ENCODE measurements at regions not wholly inside any gene's neighbourhood (a gene's known extent, or its start where the extent isn't known, plus 50 kb on each side); places are given as distances from the start of the nearest gene placed in this dataset.

DNA sequence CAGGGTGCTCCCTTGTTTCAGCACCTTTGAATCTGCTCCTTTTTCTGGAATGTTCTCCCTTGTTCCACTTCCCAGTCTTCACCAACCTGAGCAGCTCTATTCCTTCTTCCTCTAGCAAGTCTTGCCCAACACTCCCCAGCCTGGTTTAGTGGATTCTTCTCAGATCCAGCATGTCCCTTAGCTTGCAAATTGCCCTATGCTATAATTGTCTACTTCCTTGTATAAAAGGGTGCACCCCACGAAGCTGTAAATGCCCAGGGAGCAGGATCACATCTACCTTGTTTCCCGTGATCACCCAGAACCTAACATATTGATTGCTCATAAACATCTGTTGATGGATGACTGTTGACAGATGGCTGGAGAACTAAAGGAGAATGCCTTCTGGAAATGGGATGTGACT, 93.2 kb upstream of the C1QTNF9B start:
- TF ChIP-seq, protein P1, sequence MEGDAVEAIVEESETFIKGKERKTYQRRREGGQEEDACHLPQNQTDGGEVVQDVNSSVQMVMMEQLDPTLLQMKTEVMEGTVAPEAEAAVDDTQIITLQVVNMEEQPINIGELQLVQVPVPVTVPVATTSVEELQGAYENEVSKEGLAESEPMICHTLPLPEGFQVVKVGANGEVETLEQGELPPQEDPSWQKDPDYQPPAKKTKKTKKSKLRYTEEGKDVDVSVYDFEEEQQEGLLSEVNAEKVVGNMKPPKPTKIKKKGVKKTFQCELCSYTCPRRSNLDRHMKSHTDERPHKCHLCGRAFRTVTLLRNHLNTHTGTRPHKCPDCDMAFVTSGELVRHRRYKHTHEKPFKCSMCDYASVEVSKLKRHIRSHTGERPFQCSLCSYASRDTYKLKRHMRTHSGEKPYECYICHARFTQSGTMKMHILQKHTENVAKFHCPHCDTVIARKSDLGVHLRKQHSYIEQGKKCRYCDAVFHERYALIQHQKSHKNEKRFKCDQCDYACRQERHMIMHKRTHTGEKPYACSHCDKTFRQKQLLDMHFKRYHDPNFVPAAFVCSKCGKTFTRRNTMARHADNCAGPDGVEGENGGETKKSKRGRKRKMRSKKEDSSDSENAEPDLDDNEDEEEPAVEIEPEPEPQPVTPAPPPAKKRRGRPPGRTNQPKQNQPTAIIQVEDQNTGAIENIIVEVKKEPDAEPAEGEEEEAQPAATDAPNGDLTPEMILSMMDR (IDR thresholded peaks at IDR 0.05): no peak
- no peak for ATAC-seq (ENCODE audit: low FRiP score)
- no peak for DNase-seq (ENCODE audit: low spot score)

DNA sequence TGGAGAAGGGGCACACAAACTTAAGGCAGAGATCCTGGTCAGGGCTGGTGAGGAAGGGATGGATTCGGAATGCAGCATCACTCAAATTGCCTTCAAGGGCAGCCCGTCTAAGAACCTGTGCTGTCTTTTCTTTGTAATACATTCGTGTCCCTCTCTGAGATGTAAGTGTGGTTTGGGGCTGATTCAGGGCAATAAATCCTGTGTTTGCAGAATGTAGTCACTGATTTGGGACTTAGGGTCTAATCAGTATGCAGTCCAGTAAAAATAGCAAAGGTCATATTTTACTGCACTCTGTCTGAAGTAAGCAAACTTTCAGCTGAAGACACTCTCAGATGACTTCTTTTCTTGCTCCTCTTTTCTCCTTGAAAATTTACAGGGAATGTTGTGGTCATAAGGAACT, 93.8 kb upstream of the C1QTNF9B start:
- TF ChIP-seq, protein P1 (IDR thresholded peaks at IDR 0.05): no peak
- DNase-seq (ENCODE audit: low spot score) (no peak), ATAC-seq (ENCODE audit: low FRiP score) (no peak)

DNA sequence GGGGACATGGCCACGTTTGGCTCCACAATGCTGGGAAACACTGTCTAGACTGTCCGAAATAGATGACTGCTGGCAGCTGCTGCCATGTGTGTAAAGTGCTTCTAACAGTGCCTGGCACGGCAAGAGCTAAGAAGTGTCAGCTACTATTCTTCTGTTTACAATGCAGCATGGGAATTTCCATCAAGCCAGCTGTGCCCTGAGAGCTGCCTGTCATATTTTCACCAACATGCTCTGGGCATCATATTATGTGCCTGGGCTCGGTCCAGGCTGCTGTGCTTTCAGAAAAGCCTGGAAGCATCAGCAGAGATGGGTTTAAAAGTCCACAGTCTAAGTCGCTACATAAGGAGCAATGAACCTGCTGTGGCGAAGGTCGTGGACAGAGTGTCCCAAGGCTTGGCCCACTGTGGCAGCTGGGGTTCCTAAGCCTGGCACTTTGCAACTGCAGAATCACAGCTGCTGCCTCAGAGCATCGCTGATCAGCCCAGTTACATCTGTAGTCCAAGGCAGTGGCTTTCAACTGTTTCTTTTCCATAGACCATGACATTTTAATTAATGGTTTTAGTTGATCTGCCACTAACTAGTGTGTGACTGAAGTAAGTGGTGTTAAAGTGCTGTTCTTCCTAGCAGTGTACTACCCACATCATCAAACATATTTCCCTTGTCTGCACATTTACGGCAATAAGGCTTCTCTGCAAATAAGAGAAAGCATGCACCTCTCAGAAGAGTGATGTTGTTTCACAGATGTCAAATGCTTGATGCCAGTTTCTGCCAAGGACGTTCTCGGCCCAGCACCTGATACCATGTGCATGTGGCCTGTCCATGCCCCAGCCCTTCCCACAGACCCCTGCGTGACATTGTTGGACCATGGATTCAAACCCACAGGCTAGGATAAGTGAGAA, 95.7 kb upstream of the C1QTNF9B start:
- TF ChIP-seq, protein P1 (IDR thresholded peaks at IDR 0.05): no peak
- DNase-seq (ENCODE audit: low spot score) (no peak), ATAC-seq (ENCODE audit: low FRiP score) (no peak)

DNA sequence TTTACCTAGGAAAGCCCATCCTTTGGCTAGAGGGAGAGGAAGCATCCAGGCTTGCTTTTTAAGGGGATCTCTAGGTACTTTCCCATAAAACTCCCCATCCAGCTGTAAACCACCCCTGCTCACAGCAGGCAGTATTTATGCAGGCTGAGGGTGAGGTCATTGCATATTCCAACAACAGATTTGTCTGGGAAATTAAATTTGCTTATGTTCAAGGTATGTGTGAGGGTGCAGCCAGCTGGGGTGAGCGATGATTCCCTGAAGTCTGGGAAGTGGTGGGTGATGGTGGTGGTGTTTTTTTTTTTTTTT, 96.3 kb upstream of the C1QTNF9B start:
- no peak for ATAC-seq (ENCODE audit: low FRiP score)
- TF ChIP-seq, protein P1 (IDR thresholded peaks at IDR 0.05): no peak
- DNase-seq (ENCODE audit: low spot score): no peak

DNA sequence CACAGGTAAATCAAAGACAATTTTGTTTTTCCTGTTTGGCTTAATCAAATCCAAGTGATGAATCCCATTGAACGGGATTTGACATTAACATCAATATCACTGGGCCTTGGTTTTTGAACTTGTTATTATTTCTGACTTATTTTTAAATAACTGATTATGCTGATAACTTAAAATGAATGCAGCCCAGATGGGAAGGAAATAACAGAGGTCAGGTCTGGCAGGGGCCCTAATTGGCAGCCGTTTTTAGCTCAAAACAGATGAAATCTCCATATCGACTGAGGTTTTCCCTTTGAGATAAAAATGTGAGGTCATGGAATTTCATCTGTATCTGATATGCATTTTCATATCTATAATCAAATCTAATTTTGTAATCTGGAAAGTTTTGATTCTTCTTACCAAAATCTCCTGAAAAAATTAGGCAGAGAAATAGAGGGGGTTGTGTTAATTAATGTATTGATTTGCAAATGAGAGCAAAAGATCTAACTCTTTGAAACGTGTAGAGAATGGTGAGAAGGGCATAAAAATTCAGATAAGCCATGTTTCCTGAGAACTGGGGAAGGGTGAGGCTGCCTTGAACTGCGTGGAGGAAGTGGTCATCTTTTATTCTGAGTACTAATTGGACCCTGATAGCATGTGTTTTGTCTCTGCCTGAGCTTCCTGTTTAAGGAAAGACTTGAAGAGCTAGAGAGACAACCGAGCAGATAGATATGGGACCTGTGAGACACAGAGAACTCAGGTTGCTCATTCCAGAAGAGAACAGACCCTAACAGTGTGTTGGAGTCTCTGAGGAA, 98.2 kb upstream of the C1QTNF9B start:
- TF ChIP-seq, protein P1 (IDR thresholded peaks at IDR 0.05): no peak
- DNase-seq (ENCODE audit: low spot score) (no peak), ATAC-seq (ENCODE audit: low FRiP score) (no peak)

DNA sequence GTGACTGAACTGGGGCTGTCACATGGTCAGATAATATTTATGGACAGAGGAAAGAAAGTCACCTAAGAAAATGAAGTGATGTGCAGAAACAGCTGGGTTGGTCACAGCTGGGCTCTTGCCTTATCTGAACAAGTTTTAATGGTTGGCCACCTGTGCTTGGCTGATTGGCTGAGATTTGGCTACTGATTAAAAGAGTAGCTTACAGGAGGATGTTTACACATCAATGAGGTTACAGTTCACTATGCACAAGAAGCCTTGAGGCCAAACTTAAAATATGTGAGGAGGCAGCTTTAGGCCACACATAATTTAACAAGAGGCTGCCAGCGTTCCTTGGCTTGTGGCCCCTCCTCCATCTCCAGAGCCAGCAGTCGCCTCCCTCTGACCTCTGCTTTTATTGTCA, 99.2 kb upstream of the C1QTNF9B start:
- no peak for ATAC-seq (ENCODE audit: low FRiP score)
- TF ChIP-seq, protein P1 (IDR thresholded peaks at IDR 0.05): no peak

More for the DNA sequence above, 99.2 kb upstream of the C1QTNF9B start:
- no peak for DNase-seq (ENCODE audit: low spot score)

Data from omental fat pad (tissue), 3 donors.